SK-N-SH (cell line): ENCODE measurements at regions not wholly inside any gene's neighbourhood (a gene's known extent, or its start where the extent isn't known, plus 50 kb on each side); places are given as distances from the start of the nearest gene placed in this dataset.

Source experiments
- CTCF ChIA-PET: fragments of 300-600, 350-600 bp; formaldehyde crosslinking; extraction: SDS; loops from one replicate; lab custom pipeline; 2021; lab: Yijun Ruan, JAX
- POLR2A ChIA-PET: fragments of 350-600 bp; sonication (Branson Sonifier 250); formaldehyde crosslinking; extraction: SDS; loops from one replicate; lab custom pipeline; 2020; ENCODE audit warnings: antibody characterized with exemption, inconsistent platforms; lab: Yijun Ruan, JAX
- DNase-seq: peaks from one replicate; pipeline ENCODE4 v3.0.0; 2012
- H2AFZ ChIP-seq: fragments of 200-600 bp; sonication (generic); 2 replicates; pipeline ENCODE4 v1.8.1; 2016; ENCODE audit warnings: antibody characterized with exemption, mild to moderate bottlenecking, low read depth
- H3F3A ChIP-seq: fragments of 200-600 bp; sonication (generic); replicated peaks from 2 replicates; pipeline ENCODE3; 2016; ENCODE audit warnings: antibody characterized with exemption, mild to moderate bottlenecking; ENCODE audit not compliant: insufficient read depth
- H3K27ac ChIP-seq, 2 experiments: fragments of 200-500 bp in 1 of 2; fragments of 200-600 bp in 1 of 2; sonication (Bioruptor generic) in 1 of 2; sonication (generic), shearing (Covaris generic) in 1 of 2; 2 replicates each; pipeline versions ENCODE4 v1.5.1 to v1.6.1; 2014 to 2016; ENCODE audit warnings: low read depth in 2 of 2, inconsistent platforms in 1 of 2, low read length in 1 of 2, mild to moderate bottlenecking in 1 of 2, mixed read lengths in 1 of 2
- H3K27me3 ChIP-seq: fragments of 200-600 bp; sonication (generic), shearing (Covaris generic); 2 replicates; pipeline ENCODE4 v1.6.1; 2016; ENCODE audit warnings: mixed run types; ENCODE audit not compliant: insufficient read depth
- H3K36me3 ChIP-seq, 2 experiments: fragments of 200-500 bp in 1 of 2; fragments of 200-600 bp in 1 of 2; sonication (Bioruptor generic) in 1 of 2; sonication (generic) in 1 of 2; replicated peaks in 1 of 2; 2 replicates each; pipeline versions ENCODE3 to v1.5.1; 2014 to 2016; ENCODE audit warnings: low read length in 1 of 2, mild to moderate bottlenecking in 1 of 2; ENCODE audit not compliant: insufficient read depth in 2 of 2, control insufficient read depth in 1 of 2
- H3K4me1 ChIP-seq, 2 experiments: fragments of 200-500 bp in 1 of 2; fragments of 200-600 bp in 1 of 2; sonication (Bioruptor generic) in 1 of 2; sonication (generic), shearing (Covaris generic) in 1 of 2; 2 replicates each; pipeline versions ENCODE4 v1.5.1 to v1.6.1; 2014 to 2016; ENCODE audit warnings: low read depth in 1 of 2, low read length in 1 of 2, mixed run types in 1 of 2; ENCODE audit not compliant: insufficient read depth in 2 of 2, control insufficient read depth in 1 of 2
- H3K4me2 ChIP-seq: fragments of 200-600 bp; sonication (generic), shearing (Covaris generic); 2 replicates; pipeline ENCODE4 v1.6.1; 2017; ENCODE audit warnings: mixed run types
- H3K4me3 ChIP-seq, 2 experiments: fragments of 200-500 bp in 1 of 2; fragments of 200-600 bp in 1 of 2; sonication (Bioruptor generic) in 1 of 2; sonication (generic), shearing (Covaris generic) in 1 of 2; 2 replicates each; pipeline versions ENCODE4 v1.5.1 to v1.8.1; 2014 to 2016; ENCODE audit warnings: low read depth in 2 of 2, inconsistent platforms in 1 of 2, low read length in 1 of 2, mild to moderate bottlenecking in 1 of 2, mixed read lengths in 1 of 2, moderate library complexity in 1 of 2
- H3K79me2 ChIP-seq: fragments of 200-600 bp; sonication (generic); 2 replicates; pipeline ENCODE4 v1.8.1; 2017; ENCODE audit warnings: mild to moderate bottlenecking; ENCODE audit not compliant: insufficient read depth
- H3K9ac ChIP-seq: fragments of 200-600 bp; sonication (generic); 2 replicates; pipeline ENCODE4 v1.6.1; 2017; ENCODE audit warnings: mixed run types
- H3K9me2 ChIP-seq: fragments of 200-600 bp; sonication (generic); 2 replicates; pipeline ENCODE4 v1.6.1; 2017; ENCODE audit warnings: mixed run types
- H3K9me3 ChIP-seq: fragments of 200-600 bp; sonication (generic); 2 replicates; pipeline ENCODE4 v1.6.1; 2017; ENCODE audit warnings: mixed run types, mild to moderate bottlenecking, moderate library complexity
- H4K20me1 ChIP-seq: fragments of 200-600 bp; sonication (generic); 2 replicates; pipeline ENCODE4 v1.6.1; 2017; ENCODE audit warnings: mild to moderate bottlenecking, mixed run types; ENCODE audit not compliant: insufficient read depth
- CHD2 ChIP-seq: fragments of 150-350 bp; IDR thresholded peaks from 2 replicates; pipeline ENCODE4 v1.6.1; 2018; ENCODE audit warnings: low read length; ENCODE audit not compliant: partially characterized antibody
- EP300 ChIP-seq, 2 experiments: IDR thresholded peaks; 2 replicates each; pipeline versions ENCODE4 v1.4.0 to v1.6.1; 2012; ENCODE audit warnings: borderline replicate concordance in 1 of 2, low read depth in 1 of 2, low read length in 1 of 2
- FOSL2 ChIP-seq: IDR thresholded peaks from 2 replicates; pipeline ENCODE4 v1.4.0; 2012; ENCODE audit warnings: low read depth, mild to moderate bottlenecking, moderate library complexity, borderline replicate concordance
- FOXJ3 ChIP-seq: sonication (generic); formaldehyde crosslinking; IDR thresholded peaks from 2 replicates; pipeline ENCODE4 v1.5.1; 2020; ENCODE audit warnings: mild to moderate bottlenecking, missing genetic modification reagents
- FOXM1 ChIP-seq: IDR thresholded peaks from 2 replicates; pipeline ENCODE4 v1.4.0; 2012; ENCODE audit warnings: low read depth, mild to moderate bottlenecking
- GABPA ChIP-seq: IDR thresholded peaks from 2 replicates; pipeline ENCODE4 v1.4.0; 2012; ENCODE audit warnings: low read depth, mild to moderate bottlenecking
- GATA2 ChIP-seq: sonication (generic); formaldehyde crosslinking; IDR thresholded peaks from 2 replicates; pipeline ENCODE4 v1.5.0; 2020; ENCODE audit warnings: mild to moderate bottlenecking, missing genetic modification reagents
- JUND ChIP-seq: IDR thresholded peaks from 2 replicates; pipeline ENCODE4 v1.4.0; 2012
- MXI1 ChIP-seq: IDR thresholded peaks from 2 replicates; pipeline ENCODE4 v1.6.1; 2012; ENCODE audit warnings: mild to moderate bottlenecking, low read depth, low read length, improper control_type of control experiment
- NFIC ChIP-seq: IDR thresholded peaks from 2 replicates; pipeline ENCODE4 v1.4.0; 2012; ENCODE audit warnings: borderline replicate concordance
- PBX3 ChIP-seq: IDR thresholded peaks from 2 replicates; pipeline ENCODE4; 2012
- POLR2AphosphoS5 ChIP-seq: IDR thresholded peaks from 2 replicates; pipeline ENCODE4 v1.6.1; 2012; ENCODE audit warnings: low read depth, low read length
- RCOR1 ChIP-seq: fragments of 150-350 bp; IDR thresholded peaks from 2 replicates; pipeline ENCODE4 v1.6.1; 2017; ENCODE audit warnings: antibody characterized with exemption, low read length
- SMC3 ChIP-seq: IDR thresholded peaks from 2 replicates; pipeline ENCODE4 v1.6.1; 2012; ENCODE audit warnings: low read depth, low read length, improper control_type of control experiment
- TAF1 ChIP-seq: IDR thresholded peaks from 2 replicates; pipeline ENCODE4 v1.6.1; 2012; ENCODE audit warnings: low read depth, mild to moderate bottlenecking, low read length, moderate library complexity, borderline replicate concordance
- TCF12 ChIP-seq: IDR thresholded peaks from 2 replicates; pipeline ENCODE4 v1.4.0; 2012
- TEAD4 ChIP-seq: IDR thresholded peaks from 2 replicates; pipeline ENCODE4 v1.4.0; 2012; ENCODE audit warnings: mild to moderate bottlenecking, borderline replicate concordance; ENCODE audit not compliant: insufficient read depth
- USF2 ChIP-seq: fragments of 150-350 bp; IDR thresholded peaks from 2 replicates; pipeline ENCODE4 v1.6.1; 2017; ENCODE audit warnings: antibody characterized with exemption, low read length, low read depth, borderline replicate concordance
- YY1 ChIP-seq: IDR thresholded peaks from 2 replicates; pipeline ENCODE4 v1.4.0; 2012; ENCODE audit warnings: low read depth, mild to moderate bottlenecking
- WGBS: methylation state at CpG from one replicate; pipeline ENCODE4 v1.1.6; 2017; ENCODE audit warnings: low lambda C conversion rate; 5-methylcytosine and 5-hydroxymethylcytosine counted together
- TF ChIP-seq, protein P1 (sequence below): fragments of 150-350 bp; IDR thresholded peaks from 2 replicates; pipeline ENCODE4 v1.6.1; 2016; ENCODE audit warnings: mild to moderate bottlenecking, low read depth, low read length

GRCh38 chr3:151581035-151581434 is 120.2 kb upstream of the IGSF10 start (continued):
- TF ChIP-seq, protein P1, sequence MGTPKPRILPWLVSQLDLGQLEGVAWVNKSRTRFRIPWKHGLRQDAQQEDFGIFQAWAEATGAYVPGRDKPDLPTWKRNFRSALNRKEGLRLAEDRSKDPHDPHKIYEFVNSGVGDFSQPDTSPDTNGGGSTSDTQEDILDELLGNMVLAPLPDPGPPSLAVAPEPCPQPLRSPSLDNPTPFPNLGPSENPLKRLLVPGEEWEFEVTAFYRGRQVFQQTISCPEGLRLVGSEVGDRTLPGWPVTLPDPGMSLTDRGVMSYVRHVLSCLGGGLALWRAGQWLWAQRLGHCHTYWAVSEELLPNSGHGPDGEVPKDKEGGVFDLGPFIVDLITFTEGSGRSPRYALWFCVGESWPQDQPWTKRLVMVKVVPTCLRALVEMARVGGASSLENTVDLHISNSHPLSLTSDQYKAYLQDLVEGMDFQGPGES, result no peak
- TF ChIP-seq GATA2 (CRISPR knock-in tag), result no peak
- TF ChIP-seq CHD2, result no peak
- TF ChIP-seq RCOR1, result no peak
- no peak for TF ChIP-seq YY1
- no peak for TF ChIP-seq FOXM1

DNA sequence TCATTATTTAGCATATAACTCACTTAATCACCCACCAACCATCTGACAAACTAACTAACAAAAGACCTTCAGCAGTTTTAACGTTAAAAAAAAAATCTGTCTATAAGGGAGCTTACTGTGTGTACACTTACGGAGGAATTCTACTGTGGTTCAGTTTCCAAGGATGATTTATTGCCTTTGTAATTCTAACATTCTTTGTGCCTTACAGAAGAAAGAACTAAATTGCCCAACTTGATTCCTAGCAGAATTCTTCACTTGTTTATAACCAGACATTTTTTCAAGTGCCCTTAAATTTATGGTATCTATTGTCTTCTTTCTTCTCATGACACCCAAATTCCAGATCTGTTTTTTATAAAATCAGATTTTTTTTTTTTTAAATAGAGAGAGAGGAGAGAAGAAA is 119.7 kb upstream of the IGSF10 start:
- Histone ChIP-seq H3K27me3 (no peaks in the 10 kb centered on the region), H3K36me3 (peaks cover 0 to 17% of the 10 kb centered on the region in 2 experiments), H2AFZ (no peak overlapping the region), H3K27ac (peak overlapping the region; percentile 57 to 75; a peak in 3 of 4 replicates), H3K4me3 (no peak overlapping the region), H3K9me2 (no peaks in the 10 kb centered on the region), H4K20me1 (no peaks in the 10 kb centered on the region), H3K4me1 (peaks cover 7 to 14% of the 10 kb centered on the region in 2 experiments; a peak in 3 of 4 replicates), H3K4me2 (no peak overlapping the region), H3K9ac (no peak overlapping the region)
- WGBS, result 12% methylated on average over 2 of the region's 2 CpGs
- POLR2A ChIA-PET, result no interaction called here
- no peak for DNase-seq
- CTCF ChIA-PET, result no interaction called here
- TF ChIP-seq JUND (peak; percentile 42; the same call in 1 of the 2 replicates), NFIC (0 out of 2 replicates have a peak, but pooled peaks have one; percentile 16), TEAD4 (peak; percentile 41; the same call in 1 of the 2 replicates), MXI1 (no peak), TCF12 (peak; percentile 62), PBX3 (peak; percentile 76), EP300 (IDR thresholded peaks at IDR 0.05; ENCODE audit: borderline replicate concordance in 1 of 2, low read depth in 1 of 2, low read length in 1 of 2) (peak in 1 of 2 experiments; percentile 43; a peak in 1 of 4 replicates), FOSL2 (no peak; the same call in 1 of the 2 replicates)
- TF ChIP-seq, all 33 proteins: peak for 6
- H3K9me3 ChIP-seq, result no peaks in the 10 kb centered on the region
- no peaks in the 10 kb centered on the region; the same call in 1 of the 2 replicates for H3K79me2 ChIP-seq
- peaks cover 3% of the 10 kb centered on the region for H3F3A ChIP-seq

DNA sequence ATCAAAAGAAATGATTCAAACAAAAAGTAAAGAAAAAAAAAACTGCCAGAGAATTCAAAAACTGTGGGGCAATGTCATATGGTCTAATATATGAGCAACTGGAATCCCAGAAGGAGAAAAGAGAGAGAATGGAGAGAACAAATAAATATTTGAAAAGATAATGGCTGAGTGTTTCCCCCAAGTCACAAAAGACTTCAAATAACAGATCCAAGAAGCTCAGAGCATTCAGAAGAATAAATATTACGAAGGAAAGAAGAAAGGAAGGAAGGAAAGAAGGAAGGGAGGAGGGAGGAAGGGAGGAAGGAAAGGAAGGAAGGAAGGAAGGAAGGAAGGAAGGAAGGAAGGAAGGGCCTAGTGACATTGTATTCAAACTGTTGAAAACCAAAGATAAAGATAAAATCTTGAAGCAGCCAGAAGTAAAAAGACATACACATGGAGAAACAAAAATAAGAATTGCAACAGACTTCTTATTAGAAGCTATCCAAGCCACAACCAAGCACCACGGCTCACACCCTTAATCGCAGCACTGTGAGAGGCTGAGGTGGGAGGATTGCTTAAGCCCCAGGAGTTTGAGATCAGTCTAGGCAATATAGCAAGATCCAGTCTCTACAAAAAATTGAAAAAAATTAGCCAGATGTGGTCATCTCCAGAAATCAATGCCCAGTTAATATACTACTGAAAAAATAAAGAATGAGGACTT is 118.9 kb upstream of the IGSF10 start:
- no peaks in the 10 kb centered on the region for H3K9me3 ChIP-seq
- ChIA-PET POLR2A (no interaction called here), CTCF (no interaction called here)
- no peak for DNase-seq
- H3K4me3 ChIP-seq, result no peak overlapping the region
- H3K4me2 ChIP-seq, result no peak overlapping the region
- H3K4me1 ChIP-seq, result peaks cover 6 to 14% of the 10 kb centered on the region in 2 experiments; a peak in 3 of 4 replicates
- no peaks in the 10 kb centered on the region; the same call in 1 of the 2 replicates for H3K79me2 ChIP-seq
- no peak overlapping the region for H3K9ac ChIP-seq
- peaks cover 0 to 17% of the 10 kb centered on the region in 2 experiments for H3K36me3 ChIP-seq
- H3K27ac ChIP-seq, result peak overlapping the region; percentile 57 to 75; a peak in 2 of 4 replicates
- 22% methylated on average over 3 of the region's 3 CpGs for WGBS
- H3K9me2 ChIP-seq, result no peaks in the 10 kb centered on the region
- H4K20me1 ChIP-seq, result no peaks in the 10 kb centered on the region
- no peaks in the 10 kb centered on the region for H3K27me3 ChIP-seq
- H3F3A ChIP-seq, result peaks cover 3% of the 10 kb centered on the region
- H2AFZ ChIP-seq, result peak overlapping the region; percentile 50; the same call in 1 of the 2 replicates
- TF ChIP-seq TCF12 (no peak), POLR2AphosphoS5 (no peak), SMC3 (no peak), TAF1 (no peak), PBX3 (no peak), GABPA (no peak), GATA2 (CRISPR knock-in tag) (no peak), RCOR1 (no peak), USF2 (no peak), FOXM1 (no peak), TEAD4 (no peak), FOXJ3 (CRISPR knock-in tag) (no peak)
